AG09319 (cell line): ENCODE measurements at regions not wholly inside any gene's neighbourhood (a gene's known extent, or its start where the extent isn't known, plus 50 kb on each side); places are given as distances from the start of the nearest gene placed in this dataset.

Experiments
- DNase-seq: peaks from one replicate; pipeline ENCODE4 v3.0.0-alpha.2; 2010; ENCODE audit warnings: low read depth; ENCODE audit errors: extremely low read depth
- CTCF ChIP-seq: IDR thresholded peaks from 2 replicates; pipeline ENCODE4 v1.5.1; 2011; ENCODE audit warnings: low read depth, mild to moderate bottlenecking, inconsistent platforms, low read length, moderate library complexity

DNA sequence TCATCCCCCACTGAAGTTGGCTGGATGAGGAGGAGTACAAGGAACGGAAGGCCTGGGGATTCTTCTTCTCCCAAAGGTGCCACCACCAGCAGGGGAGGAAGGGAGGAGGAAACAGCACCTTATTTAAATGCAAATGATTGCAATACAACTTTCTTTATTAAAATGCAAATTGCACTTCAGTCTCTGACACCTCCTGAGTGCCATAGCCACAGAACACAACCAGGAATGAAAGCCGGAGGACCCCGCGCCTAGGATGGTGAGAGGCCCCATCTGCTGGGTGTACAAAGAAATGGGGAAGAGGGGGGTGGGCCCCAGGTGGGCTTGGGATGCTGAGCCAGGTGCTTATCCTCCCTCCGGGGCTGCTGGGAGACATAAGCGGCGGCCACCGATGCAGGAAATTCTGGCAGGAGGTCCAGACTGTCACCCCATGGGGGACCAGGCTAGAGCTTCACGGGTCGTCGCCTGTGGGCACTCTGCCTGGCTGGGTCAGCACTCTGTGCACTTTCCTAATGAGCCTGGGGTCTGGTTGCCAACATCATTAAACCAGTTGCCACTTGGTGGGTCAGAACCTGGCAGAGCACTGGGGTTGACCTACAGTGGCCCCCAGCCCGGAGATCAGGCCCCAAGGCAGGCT lies 154.2 kb upstream of the MLN start:
- no peak for DNase-seq
- TF ChIP-seq CTCF = no peak

- DNase-seq = no peak
- TF ChIP-seq CTCF = no peak
Measured at GRCh38 chr6:33957131-33957891, 153.5 kb upstream of the MLN start.

GRCh38 chr6:33956206-33956605 lies 152.4 kb upstream of the MLN start:
- no peak for TF ChIP-seq CTCF
- no peak for DNase-seq

- DNase-seq = no peak
- no peak for TF ChIP-seq CTCF
Measured at GRCh38 chr6:33955566-33955965, 151.8 kb upstream of the MLN start.

DNA sequence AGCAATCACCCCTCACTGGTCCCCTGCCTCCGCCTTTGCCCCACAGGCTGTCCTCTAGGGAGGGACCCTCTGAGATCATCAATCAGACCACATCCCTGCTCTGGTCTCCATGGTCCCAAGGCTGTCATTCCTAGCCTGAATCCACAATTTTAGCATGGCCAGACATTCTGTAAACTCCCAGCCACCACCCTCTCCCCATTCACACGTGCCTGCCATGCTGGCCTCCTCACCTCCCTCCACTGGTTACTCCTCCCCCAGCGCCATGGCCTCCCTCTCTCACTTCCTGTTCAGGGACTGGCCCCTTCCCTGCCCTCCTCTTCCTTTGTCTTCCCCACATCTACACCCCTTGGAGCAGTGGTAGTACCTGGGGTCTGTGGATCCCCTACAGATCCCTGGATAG lies 150.7 kb upstream of the MLN start:
- no peak for DNase-seq
- TF ChIP-seq CTCF = no peak

- DNase-seq = no peak
Measured at GRCh38 chr6:33953171-33953570, 149.4 kb upstream of the MLN start.

More at GRCh38 chr6:33953171-33953570, 149.4 kb upstream of the MLN start:
- TF ChIP-seq CTCF = no peak
